ENCODE measurements at regions not wholly inside any gene's neighbourhood (a gene's known extent, or its start where the extent isn't known, plus 50 kb on each side); places are given as distances from the start of the nearest gene placed in this dataset.

DNA sequence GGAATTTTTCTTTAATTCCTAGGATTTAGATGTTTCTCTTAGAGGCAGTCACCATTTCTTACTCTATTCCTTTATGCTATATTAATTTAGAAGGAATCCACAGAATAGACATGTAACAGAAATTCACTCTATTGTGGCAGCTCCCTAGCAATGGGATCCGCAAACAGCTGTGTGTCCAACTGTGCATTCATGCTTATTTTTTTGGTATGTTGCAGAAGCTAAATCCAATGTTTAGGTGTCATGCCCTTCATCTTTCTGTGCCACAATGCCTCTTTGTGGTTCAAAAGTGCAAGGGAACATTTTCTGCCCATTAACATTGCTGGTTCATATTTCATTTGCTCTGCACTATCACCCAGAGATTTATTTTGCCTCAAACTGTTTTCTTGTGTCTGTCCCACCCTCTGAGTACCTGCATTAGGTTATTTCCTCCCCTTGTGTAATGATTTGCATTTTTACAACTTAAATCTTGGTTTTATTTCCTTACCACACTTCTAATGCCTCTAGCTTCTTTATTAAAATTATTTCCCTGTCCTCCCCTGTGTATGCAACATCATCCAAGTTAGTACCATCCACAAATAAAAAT, 816.5 kb downstream of the EFNA5 start:
- TF ChIP-seq, protein P1, sequence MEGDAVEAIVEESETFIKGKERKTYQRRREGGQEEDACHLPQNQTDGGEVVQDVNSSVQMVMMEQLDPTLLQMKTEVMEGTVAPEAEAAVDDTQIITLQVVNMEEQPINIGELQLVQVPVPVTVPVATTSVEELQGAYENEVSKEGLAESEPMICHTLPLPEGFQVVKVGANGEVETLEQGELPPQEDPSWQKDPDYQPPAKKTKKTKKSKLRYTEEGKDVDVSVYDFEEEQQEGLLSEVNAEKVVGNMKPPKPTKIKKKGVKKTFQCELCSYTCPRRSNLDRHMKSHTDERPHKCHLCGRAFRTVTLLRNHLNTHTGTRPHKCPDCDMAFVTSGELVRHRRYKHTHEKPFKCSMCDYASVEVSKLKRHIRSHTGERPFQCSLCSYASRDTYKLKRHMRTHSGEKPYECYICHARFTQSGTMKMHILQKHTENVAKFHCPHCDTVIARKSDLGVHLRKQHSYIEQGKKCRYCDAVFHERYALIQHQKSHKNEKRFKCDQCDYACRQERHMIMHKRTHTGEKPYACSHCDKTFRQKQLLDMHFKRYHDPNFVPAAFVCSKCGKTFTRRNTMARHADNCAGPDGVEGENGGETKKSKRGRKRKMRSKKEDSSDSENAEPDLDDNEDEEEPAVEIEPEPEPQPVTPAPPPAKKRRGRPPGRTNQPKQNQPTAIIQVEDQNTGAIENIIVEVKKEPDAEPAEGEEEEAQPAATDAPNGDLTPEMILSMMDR (optimal IDR thresholded peaks at IDR 0.05 in 1 of 3, IDR thresholded peaks at IDR 0.05 in 1 of 3, conservative IDR thresholded peaks at IDR 0.05 in 1 of 3; ENCODE audit: extremely low read depth in 1 of 3, insufficient read depth in 2 of 3, low read length in 3 of 3) = no peak
- TF ChIP-seq EZH2 (IDR thresholded peaks at IDR 0.05; ENCODE audit: low read length) = no peak
- dilution Hi-C loops (cut with MboI; ENCODE audit: extremely low pct_ligation_motif_present, low sequenced_read_pairs) = no loop called here

GRCh38 chr5:106853266-106853665, 817.5 kb downstream of the EFNA5 start:
- Histone ChIP-seq H3K9ac (ENCODE audit: control insufficient read depth, extremely low read depth, insufficient read depth, low read length) (no peak overlapping the region), H2AFZ (ENCODE audit: control insufficient read depth, low read length) (no peak overlapping the region), H3K4me1 (ENCODE audit: control insufficient read depth, extremely low read depth, insufficient read depth, low read length) (no peaks in the 10 kb centered on the region), H3K79me2 (ENCODE audit: control insufficient read depth, insufficient read depth, low read length) (no peaks in the 10 kb centered on the region), H3K4me3 (ENCODE audit: control insufficient read depth in 2 of 3, extremely low read depth in 1 of 3, insufficient read depth in 2 of 3, low read depth in 1 of 3, low read length in 3 of 3) (no peak overlapping the region), H3K4me2 (ENCODE audit: control insufficient read depth, extremely low read depth, insufficient read depth, low read depth, low read length) (peak overlapping the region; percentile 43), H3K27ac (ENCODE audit: control insufficient read depth, insufficient read depth, low read length) (no peak overlapping the region), H3K9me3 (ENCODE audit: control insufficient read depth, low read depth, low read length) (no peaks in the 10 kb centered on the region), H3K27me3 (ENCODE audit: control insufficient read depth, extremely low read depth, insufficient read depth, low read length) (no peaks in the 10 kb centered on the region), H3K9me1 (ENCODE audit: control insufficient read depth, extremely low read depth, insufficient read depth, low read length) (no peaks in the 10 kb centered on the region), H3K36me3 (ENCODE audit: control insufficient read depth in 2 of 2, extremely low read depth in 1 of 2, insufficient read depth in 2 of 2, low read length in 2 of 2) (no peaks in the 10 kb centered on the region), H4K20me1 (ENCODE audit: control insufficient read depth, extremely low read depth, insufficient read depth, low read length) (no peaks in the 10 kb centered on the region)
- dilution Hi-C loops (cut with MboI; ENCODE audit: extremely low pct_ligation_motif_present, low sequenced_read_pairs) = no loop called here
- DNase-seq (ENCODE audit: low read depth, low spot score) = no peak
- FAIRE-seq = no peak
- TF ChIP-seq, protein P1 (optimal IDR thresholded peaks at IDR 0.05 in 1 of 3, IDR thresholded peaks at IDR 0.05 in 1 of 3, conservative IDR thresholded peaks at IDR 0.05 in 1 of 3; ENCODE audit: extremely low read depth in 1 of 3, insufficient read depth in 2 of 3, low read length in 3 of 3) = no peak
- TF ChIP-seq EZH2 (IDR thresholded peaks at IDR 0.05; ENCODE audit: low read length) = no peak

More for the DNA sequence above, 816.5 kb downstream of the EFNA5 start:
- no peaks in the 10 kb centered on the region for H3K4me1 ChIP-seq (ENCODE audit: control insufficient read depth, extremely low read depth, insufficient read depth, low read length)
- no peak overlapping the region for H3K9ac ChIP-seq (ENCODE audit: control insufficient read depth, extremely low read depth, insufficient read depth, low read length)
- DNase-seq (ENCODE audit: low read depth, low spot score) (no peak), FAIRE-seq (no peak)
- no peak overlapping the region for H3K4me2 ChIP-seq (ENCODE audit: control insufficient read depth, extremely low read depth, insufficient read depth, low read depth, low read length)
- H3K27me3 ChIP-seq (ENCODE audit: control insufficient read depth, extremely low read depth, insufficient read depth, low read length) = no peaks in the 10 kb centered on the region
- no peak overlapping the region for H2AFZ ChIP-seq (ENCODE audit: control insufficient read depth, low read length)
- H3K36me3 ChIP-seq (ENCODE audit: control insufficient read depth in 2 of 2, extremely low read depth in 1 of 2, insufficient read depth in 2 of 2, low read length in 2 of 2) = no peaks in the 10 kb centered on the region
- H3K79me2 ChIP-seq (ENCODE audit: control insufficient read depth, insufficient read depth, low read length) = no peaks in the 10 kb centered on the region
- H3K27ac ChIP-seq (ENCODE audit: control insufficient read depth, insufficient read depth, low read length) = no peak overlapping the region
- no peak overlapping the region for H3K4me3 ChIP-seq (ENCODE audit: control insufficient read depth in 2 of 3, extremely low read depth in 1 of 3, insufficient read depth in 2 of 3, low read depth in 1 of 3, low read length in 3 of 3)
- H4K20me1 ChIP-seq (ENCODE audit: control insufficient read depth, extremely low read depth, insufficient read depth, low read length) = no peaks in the 10 kb centered on the region
- H3K9me1 ChIP-seq (ENCODE audit: control insufficient read depth, extremely low read depth, insufficient read depth, low read length) = no peaks in the 10 kb centered on the region
- H3K9me3 ChIP-seq (ENCODE audit: control insufficient read depth, low read depth, low read length) = no peaks in the 10 kb centered on the region
